ENCODE measurements at regions not wholly inside any gene's neighbourhood (a gene's known extent, or its start where the extent isn't known, plus 50 kb on each side); places are given as distances from the start of the nearest gene placed in this dataset.
"Not testable (repeated sequence)": the region's sequence is repeated elsewhere in the genome, so short reads cannot be mapped to it uniquely, and the experiment has no call there.

- H3F3A ChIP-seq (replicated peaks; ENCODE audit: insufficient read depth), result no peaks in the 10 kb centered on the region
- no peak overlapping the region for H3K4me2 ChIP-seq
- H2AFZ ChIP-seq (ENCODE audit: low read depth), result no peak overlapping the region
- no peaks in the 10 kb centered on the region for H3K9me2 ChIP-seq
- H3K36me3 ChIP-seq (replicated peaks in 1 of 2; ENCODE audit: control insufficient read depth in 1 of 2, insufficient read depth in 2 of 2, low read length in 1 of 2), result no peaks in the 10 kb centered on the region
- H3K27ac ChIP-seq (ENCODE audit: low read depth in 2 of 2, low read length in 1 of 2), result no peak overlapping the region
- DNase-seq, result no peak
- peaks cover 10% of the 10 kb centered on the region; the same call in 1 of the 2 replicates for H3K27me3 ChIP-seq (ENCODE audit: insufficient read depth)
- no peaks in the 10 kb centered on the region for H3K4me1 ChIP-seq (ENCODE audit: control insufficient read depth in 1 of 2, insufficient read depth in 2 of 2, low read depth in 1 of 2, low read length in 1 of 2)
- no peaks in the 10 kb centered on the region for H3K79me2 ChIP-seq (ENCODE audit: insufficient read depth)
- CTCF ChIA-PET, result no interaction called here
- 14% methylated on average over 2 of the region's 2 CpGs for WGBS (ENCODE audit: low lambda C conversion rate)
- no peak overlapping the region for H3K9ac ChIP-seq
- H3K4me3 ChIP-seq (ENCODE audit: low read depth in 2 of 2, low read length in 1 of 2), result no peak overlapping the region
- H3K9me3 ChIP-seq, result no peaks in the 10 kb centered on the region
- no peak for TF ChIP-seq NFIC (IDR thresholded peaks at IDR 0.05; ENCODE audit: borderline replicate concordance)
- POLR2A ChIA-PET, result no interaction called here
- no peaks in the 10 kb centered on the region for H4K20me1 ChIP-seq (ENCODE audit: insufficient read depth)
These were observed 630.6 kb downstream of the MID1IP1 start for GRCh38 chrX:39431893-39432292.

GRCh38 chrX:39434671-39435070, 633.4 kb downstream of the MID1IP1 start:
- H3K27me3 ChIP-seq (ENCODE audit: insufficient read depth); DNase-seq; H3K4me3 ChIP-seq (ENCODE audit: low read depth in 2 of 2, low read length in 1 of 2); POLR2A ChIA-PET; H3K36me3 ChIP-seq (replicated peaks in 1 of 2; ENCODE audit: control insufficient read depth in 1 of 2, insufficient read depth in 2 of 2, low read length in 1 of 2); CTCF ChIA-PET; H3K9ac ChIP-seq; H2AFZ ChIP-seq (ENCODE audit: low read depth); H3K79me2 ChIP-seq (ENCODE audit: insufficient read depth); H3K4me1 ChIP-seq (ENCODE audit: control insufficient read depth in 1 of 2, insufficient read depth in 2 of 2, low read depth in 1 of 2, low read length in 1 of 2); H4K20me1 ChIP-seq (ENCODE audit: insufficient read depth); H3F3A ChIP-seq (replicated peaks; ENCODE audit: insufficient read depth); H3K9me2 ChIP-seq; H3K27ac ChIP-seq (ENCODE audit: low read depth in 2 of 2, low read length in 1 of 2); H3K4me2 ChIP-seq; H3K9me3 ChIP-seq: not testable (repeated sequence)
- 26% methylated on average over 5 of the region's 5 CpGs for WGBS (ENCODE audit: low lambda C conversion rate)

GRCh38 chrX:39436538-39436937, 635.3 kb downstream of the MID1IP1 start:
- H3K27ac ChIP-seq (ENCODE audit: low read depth in 2 of 2, low read length in 1 of 2); H3K4me3 ChIP-seq (ENCODE audit: low read depth in 2 of 2, low read length in 1 of 2); H4K20me1 ChIP-seq (ENCODE audit: insufficient read depth); H3K36me3 ChIP-seq (replicated peaks in 1 of 2; ENCODE audit: control insufficient read depth in 1 of 2, insufficient read depth in 2 of 2, low read length in 1 of 2); POLR2A ChIA-PET; H3K4me2 ChIP-seq; DNase-seq; H3F3A ChIP-seq (replicated peaks; ENCODE audit: insufficient read depth); H3K79me2 ChIP-seq (ENCODE audit: insufficient read depth); H3K27me3 ChIP-seq (ENCODE audit: insufficient read depth); H2AFZ ChIP-seq (ENCODE audit: low read depth); H3K9ac ChIP-seq; H3K9me2 ChIP-seq; H3K9me3 ChIP-seq; H3K4me1 ChIP-seq (ENCODE audit: control insufficient read depth in 1 of 2, insufficient read depth in 2 of 2, low read depth in 1 of 2, low read length in 1 of 2): not testable (repeated sequence)
- 29% methylated on average over 4 of the region's 4 CpGs for WGBS (ENCODE audit: low lambda C conversion rate)
- CTCF ChIA-PET, result interaction anchor here (0.5 to 1.4 kb wide), 2 partner anchors 9 to 13 kb away, joined by 3 read pairs; no protein-coding TSS in a partner anchor

- no peak overlapping the region for H2AFZ ChIP-seq (ENCODE audit: low read depth)
- TF ChIP-seq ELF1 (IDR thresholded peaks at IDR 0.05) (no peak), GABPA (IDR thresholded peaks at IDR 0.05; ENCODE audit: low read depth) (no peak), MAX (IDR thresholded peaks at IDR 0.05; ENCODE audit: low read depth) (no peak), POLR2AphosphoS5 (IDR thresholded peaks at IDR 0.05; ENCODE audit: low read depth, low read length) (no peak), EZH2phosphoT487 (IDR thresholded peaks at IDR 0.05; ENCODE audit: borderline replicate concordance, low read depth) (no peak), USF1 (IDR thresholded peaks at IDR 0.05; ENCODE audit: borderline replicate concordance, low read depth) (no peak), USF2 (IDR thresholded peaks at IDR 0.05; ENCODE audit: borderline replicate concordance, low read depth, low read length) (no peak), CTCF (IDR thresholded peaks at IDR 0.05) (no peak), TAF1 (IDR thresholded peaks at IDR 0.05; ENCODE audit: borderline replicate concordance, low read depth, low read length) (no peak), RXRA (IDR thresholded peaks at IDR 0.05; ENCODE audit: borderline replicate concordance, low read depth) (no peak), SIN3A (IDR thresholded peaks at IDR 0.05; ENCODE audit: borderline replicate concordance, low read depth, low read length) (no peak)
- no peaks in the 10 kb centered on the region; the same call in 1 of the 2 replicates for H3K27me3 ChIP-seq (ENCODE audit: insufficient read depth)
- no peaks in the 10 kb centered on the region for H3K9me3 ChIP-seq
- no peak for DNase-seq
- H3K79me2 ChIP-seq (ENCODE audit: insufficient read depth), result no peaks in the 10 kb centered on the region
- CTCF ChIA-PET, result interaction anchor here (1.4 kb wide), 1 partner anchor 10 kb away, joined by 3 read pairs; no protein-coding TSS in a partner anchor
- H3K4me1 ChIP-seq (ENCODE audit: control insufficient read depth in 1 of 2, insufficient read depth in 2 of 2, low read depth in 1 of 2, low read length in 1 of 2), result no peaks in the 10 kb centered on the region; a peak in 1 of 4 replicates
- no peaks in the 10 kb centered on the region for H4K20me1 ChIP-seq (ENCODE audit: insufficient read depth)
- H3K9ac ChIP-seq, result no peak overlapping the region
- no peaks in the 10 kb centered on the region for H3K36me3 ChIP-seq (replicated peaks in 1 of 2; ENCODE audit: control insufficient read depth in 1 of 2, insufficient read depth in 2 of 2, low read length in 1 of 2)
- 12% methylated on average over 8 of the region's 8 CpGs for WGBS (ENCODE audit: low lambda C conversion rate)
- H3K4me2 ChIP-seq, result no peak overlapping the region
- H3K27ac ChIP-seq (ENCODE audit: low read depth in 2 of 2, low read length in 1 of 2), result no peak overlapping the region
- POLR2A ChIA-PET, result no interaction called here
- no peak overlapping the region for H3K4me3 ChIP-seq (ENCODE audit: low read depth in 2 of 2, low read length in 1 of 2)
- no peaks in the 10 kb centered on the region for H3K9me2 ChIP-seq
- no peaks in the 10 kb centered on the region for H3F3A ChIP-seq (replicated peaks; ENCODE audit: insufficient read depth)
These were observed 636.6 kb downstream of the MID1IP1 start for GRCh38 chrX:39437670-39438441.
